ENCODE measurements at regions not wholly inside any gene's neighbourhood (a gene's known extent, or its start where the extent isn't known, plus 50 kb on each side); places are given as distances from the start of the nearest gene placed in this dataset.

GRCh38 chr1:30469426-30469825, 254.0 kb downstream of the MATN1 start:
- TF ChIP-seq CTCF (conservative IDR thresholded peaks at IDR 0.05; ENCODE audit: low read length) (no peak), EZH2phosphoT487 (IDR thresholded peaks at IDR 0.05; ENCODE audit: borderline replicate concordance) (no peak)
